B cell (primary cell): ENCODE measurements at regions not wholly inside any gene's neighbourhood (a gene's known extent, or its start where the extent isn't known, plus 50 kb on each side); places are given as distances from the start of the nearest gene placed in this dataset.

Experiments used
- ATAC-seq: fragments of 200-7000 bp; cut with Tn5 transposase; one replicate; pipeline ENCODE4 v1.10.0; 2021; ENCODE audit warnings: low read depth, mild to moderate bottlenecking, moderate number of reproducible peaks, moderate library complexity
- CTCF ChIA-PET: fragments of 350-600 bp; sonication (Branson Sonifier 250); formaldehyde crosslinking; loops from one replicate; lab custom pipeline; 2021; ENCODE audit warnings: antibody characterized with exemption, inconsistent platforms; lab: Charles Lee
- POLR2A ChIA-PET: fragments of 350-600 bp; sonication (Branson Sonifier 250); formaldehyde crosslinking; loops from one replicate; lab custom pipeline; 2021; ENCODE audit warnings: antibody characterized with exemption; lab: Charles Lee
- DNase-seq: peaks from one replicate; pipeline ENCODE4 v3.0.0; 2013
- H2AFZ ChIP-seq: 2 replicates; pipeline ENCODE4 v1.6.1; 2012; ENCODE audit warnings: mild to moderate bottlenecking, low read depth, low read length; ENCODE audit not compliant: insufficient read depth, poor library complexity, severe bottlenecking
- H3K27ac ChIP-seq, 2 donors: 1 replicate in 1 of 2; 2 replicates in 1 of 2; pipeline ENCODE4 v1.5.1; 2012 to 2013; ENCODE audit warnings: low read length in 2 of 2, mild to moderate bottlenecking in 2 of 2, moderate library complexity in 1 of 2
- H3K27me3 ChIP-seq, 4 experiments: fragments of 200-600 bp in 1 of 4; sonication (generic) in 1 of 4; replicated peaks in 1 of 4; 1 replicate in 2 of 4; 2 replicates in 2 of 4; pipeline versions ENCODE4 v1.6.1 to v1.7.0; 2013 to 2016; ENCODE audit warnings: low read length in 3 of 4, mild to moderate bottlenecking in 2 of 4, mixed read lengths in 1 of 4, moderate library complexity in 1 of 4; ENCODE audit not compliant: insufficient read depth in 4 of 4, control insufficient read depth in 3 of 4; ENCODE audit errors: control extremely low read depth in 1 of 4
- H3K36me3 ChIP-seq, 2 experiments: replicated peaks in 1 of 2; 1 replicate in 1 of 2; 2 replicates in 1 of 2; pipeline versions ENCODE4 v1.6.1 to v1.7.1; 2013; ENCODE audit warnings: low read length in 1 of 2; ENCODE audit not compliant: insufficient read depth in 2 of 2, control insufficient read depth in 1 of 2; ENCODE audit errors: control extremely low read depth in 1 of 2, extremely low read depth in 1 of 2
- H3K4me1 ChIP-seq, 2 donors: fragments of 200-600 bp in 1 of 2; sonication (generic) in 1 of 2; 1 replicate in 1 of 2; 2 replicates in 1 of 2; pipeline versions ENCODE4 v1.5.1 to v1.6.1; 2013 to 2017; ENCODE audit warnings: low read length in 2 of 2; ENCODE audit not compliant: control insufficient read depth in 2 of 2, insufficient read depth in 2 of 2
- H3K4me2 ChIP-seq: replicated peaks from 2 replicates; pipeline ENCODE3; 2012; ENCODE audit warnings: mild to moderate bottlenecking, low read depth, low read length; ENCODE audit not compliant: poor library complexity, severe bottlenecking
- H3K4me3 ChIP-seq, 5 experiments: fragments of 200-600 bp in 1 of 5; sonication (generic) in 1 of 5; 1 replicate in 3 of 5; 2 replicates in 2 of 5; pipeline versions ENCODE4 v1.5.1 to v1.7.0; 2011 to 2016; ENCODE audit warnings: low read length in 4 of 5, mild to moderate bottlenecking in 4 of 5, low read depth in 2 of 5, control low read depth in 1 of 5, moderate library complexity in 1 of 5; ENCODE audit not compliant: insufficient read depth in 1 of 5; ENCODE audit errors: control extremely low read depth in 1 of 5, extremely low read depth in 1 of 5
- H3K79me2 ChIP-seq: fragments of 200-600 bp; sonication (generic); one replicate; pipeline ENCODE4 v1.6.0; 2016; ENCODE audit warnings: low read length; ENCODE audit not compliant: control insufficient read depth, insufficient read depth
- H3K9ac ChIP-seq: fragments of 200-600 bp; sonication (generic); 2 replicates; pipeline ENCODE4 v1.6.1; 2017; ENCODE audit warnings: mild to moderate bottlenecking, low read length, moderate library complexity
- H3K9me3 ChIP-seq, 3 donors: one replicate each; pipeline versions ENCODE4 v1.6.1 to v1.7.1; 2013; ENCODE audit warnings: low read length in 2 of 3; ENCODE audit not compliant: control insufficient read depth in 2 of 3, insufficient read depth in 1 of 3; ENCODE audit errors: control extremely low read depth in 1 of 3
- H4K20me1 ChIP-seq: 2 replicates; pipeline ENCODE4 v1.6.0; 2012; ENCODE audit warnings: mild to moderate bottlenecking, low read length; ENCODE audit not compliant: insufficient read depth, control insufficient read depth, poor library complexity, severe bottlenecking
- H3K27ac Mint-ChIP-seq: one replicate; pipeline ENCODE4 v1.8.0; 2021; ENCODE audit warnings: mixed read lengths
- H3K27me3 Mint-ChIP-seq: one replicate; pipeline ENCODE4 v1.8.0; 2021; ENCODE audit warnings: mixed read lengths
- H3K4me1 Mint-ChIP-seq: one replicate; pipeline ENCODE4 v1.8.0; 2021; ENCODE audit warnings: mixed read lengths
- H3K4me3 Mint-ChIP-seq: one replicate; pipeline ENCODE4 v1.8.0; 2021; ENCODE audit warnings: mixed read lengths
- H3K9me3 Mint-ChIP-seq: one replicate; pipeline ENCODE4 v1.8.0; 2022; ENCODE audit warnings: mixed read lengths; ENCODE audit not compliant: insufficient read depth
- EZH2 ChIP-seq: IDR thresholded peaks from 2 replicates; pipeline ENCODE4 v1.6.1; 2012; ENCODE audit warnings: borderline replicate concordance, low read depth, mild to moderate bottlenecking, moderate library complexity, low read length; ENCODE audit not compliant: insufficient read depth, poor library complexity, severe bottlenecking
- whole genome bisulfite sequencing: methylation state at CpG from one replicate; pipeline ENCODE4 v1.1.5; 2013; ENCODE audit warnings: missing lambda C conversion rate; ENCODE audit not compliant: insufficient coverage; 5-methylcytosine and 5-hydroxymethylcytosine counted together
- intact Hi-C: fragments of 100-400 bp; cut with micrococcal nuclease; formaldehyde crosslinking; loops from one replicate; pipeline ENCODE4 v1.10.0; 2022
- TF ChIP-seq, protein P1 (sequence below): fragments of 200-600 bp; IDR thresholded peaks from one replicate; pipeline ENCODE4 v1.8.0; 2022; ENCODE audit warnings: antibody characterized with exemption, mild to moderate bottlenecking

DNA sequence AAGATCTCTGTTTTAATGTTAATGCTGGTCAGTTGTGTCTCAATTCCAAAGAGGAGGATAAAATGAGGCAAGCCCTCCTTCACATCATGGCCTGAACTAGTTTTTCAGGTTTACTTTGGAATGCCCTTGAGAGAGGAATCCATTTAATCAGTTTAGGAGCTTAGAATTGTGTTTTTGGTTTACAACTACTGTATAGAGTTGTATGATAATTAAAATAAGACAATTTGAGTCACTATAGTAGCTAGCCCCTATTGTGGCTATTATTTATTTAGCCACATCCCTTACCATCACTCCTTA lies 107.8 kb upstream of the PRLR start:
- TF ChIP-seq, protein P1, sequence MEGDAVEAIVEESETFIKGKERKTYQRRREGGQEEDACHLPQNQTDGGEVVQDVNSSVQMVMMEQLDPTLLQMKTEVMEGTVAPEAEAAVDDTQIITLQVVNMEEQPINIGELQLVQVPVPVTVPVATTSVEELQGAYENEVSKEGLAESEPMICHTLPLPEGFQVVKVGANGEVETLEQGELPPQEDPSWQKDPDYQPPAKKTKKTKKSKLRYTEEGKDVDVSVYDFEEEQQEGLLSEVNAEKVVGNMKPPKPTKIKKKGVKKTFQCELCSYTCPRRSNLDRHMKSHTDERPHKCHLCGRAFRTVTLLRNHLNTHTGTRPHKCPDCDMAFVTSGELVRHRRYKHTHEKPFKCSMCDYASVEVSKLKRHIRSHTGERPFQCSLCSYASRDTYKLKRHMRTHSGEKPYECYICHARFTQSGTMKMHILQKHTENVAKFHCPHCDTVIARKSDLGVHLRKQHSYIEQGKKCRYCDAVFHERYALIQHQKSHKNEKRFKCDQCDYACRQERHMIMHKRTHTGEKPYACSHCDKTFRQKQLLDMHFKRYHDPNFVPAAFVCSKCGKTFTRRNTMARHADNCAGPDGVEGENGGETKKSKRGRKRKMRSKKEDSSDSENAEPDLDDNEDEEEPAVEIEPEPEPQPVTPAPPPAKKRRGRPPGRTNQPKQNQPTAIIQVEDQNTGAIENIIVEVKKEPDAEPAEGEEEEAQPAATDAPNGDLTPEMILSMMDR = no peak
- no peak for TF ChIP-seq EZH2

DNA sequence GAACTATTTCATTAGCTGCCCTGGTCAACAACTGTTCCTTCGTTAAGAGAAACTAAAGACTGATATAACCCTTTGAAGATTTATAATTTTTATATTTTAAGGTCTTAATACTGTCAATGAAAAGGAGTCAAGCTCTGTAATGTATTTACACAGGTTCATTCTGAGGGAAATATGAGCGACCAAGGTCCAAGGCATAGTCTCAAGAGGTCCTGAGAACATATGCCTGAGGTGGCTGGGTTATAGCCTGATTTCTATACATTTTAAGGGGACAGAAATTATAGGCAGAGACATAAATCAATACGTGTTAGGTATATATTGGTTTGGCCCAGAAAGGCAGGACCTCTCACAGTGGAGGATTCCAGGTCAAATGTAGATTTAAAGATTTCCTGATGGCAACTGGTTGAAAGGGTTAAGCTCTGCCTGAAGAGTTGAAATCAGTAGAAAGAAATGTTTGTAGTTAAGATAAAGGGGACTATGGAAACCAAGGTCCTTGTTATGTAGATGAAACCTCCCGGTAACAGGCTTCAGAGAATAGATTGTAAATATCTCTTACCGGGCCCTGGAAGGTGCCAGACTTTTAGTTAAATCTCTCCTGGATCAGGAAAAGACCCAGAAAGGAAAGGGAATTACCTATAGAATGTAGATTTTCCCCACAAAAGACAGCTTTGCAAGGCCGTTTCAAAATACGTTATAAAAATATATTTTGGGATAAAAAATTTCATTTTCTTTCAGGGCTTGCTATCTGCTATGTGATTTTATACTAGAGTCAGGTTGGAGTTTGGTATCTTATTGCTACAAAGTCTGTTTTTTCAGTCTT lies 107.3 kb upstream of the PRLR start:
- no peaks in the 10 kb centered on the region for H3K79me2 ChIP-seq
- CTCF ChIA-PET = no interaction called here
- Mint-ChIP-seq H3K9me3 (no peaks in the 10 kb centered on the region), H3K4me3 (no peak overlapping the region), H3K27ac (no peak overlapping the region), H3K4me1 (no peaks in the 10 kb centered on the region), H3K27me3 (no peaks in the 10 kb centered on the region)
- intact Hi-C loops = no loop called here
- no peak overlapping the region for H3K4me2 ChIP-seq
- H3K9ac ChIP-seq = no peak overlapping the region
- no peak overlapping the region for H2AFZ ChIP-seq
- DNase-seq (no peak), ATAC-seq (no peak)
- H4K20me1 ChIP-seq = no peaks in the 10 kb centered on the region
- H3K27me3 ChIP-seq = no peaks in the 10 kb centered on the region
- H3K4me3 ChIP-seq = no peak overlapping the region
- no peaks in the 10 kb centered on the region for H3K36me3 ChIP-seq
- peaks cover 0 to 3% (median 0%) of the 10 kb centered on the region in 3 donors for H3K9me3 ChIP-seq
- no peaks in the 10 kb centered on the region for H3K4me1 ChIP-seq
- 97% methylated on average over 4 of the region's 7 CpGs for WGBS
- TF ChIP-seq, protein P1 = no peak
- TF ChIP-seq EZH2 = no peak
- POLR2A ChIA-PET = no interaction called here
- H3K27ac ChIP-seq = no peak overlapping the region

More for the DNA sequence above, 107.8 kb upstream of the PRLR start:
- POLR2A ChIA-PET = no interaction called here
- CTCF ChIA-PET = no interaction called here
- H3K4me1 ChIP-seq = no peaks in the 10 kb centered on the region
- no peaks in the 10 kb centered on the region for H3K79me2 ChIP-seq
- Mint-ChIP-seq H3K9me3 (no peaks in the 10 kb centered on the region), H3K4me1 (no peaks in the 10 kb centered on the region), H3K27me3 (no peaks in the 10 kb centered on the region), H3K4me3 (no peak overlapping the region), H3K27ac (no peak overlapping the region)
- no peak overlapping the region for H3K4me3 ChIP-seq
- H2AFZ ChIP-seq = no peak overlapping the region
- ATAC-seq = no peak
- no peak for DNase-seq
- no peak overlapping the region for H3K9ac ChIP-seq
- no peak overlapping the region for H3K4me2 ChIP-seq
- no peak overlapping the region for H3K27ac ChIP-seq
- H3K9me3 ChIP-seq = peaks cover 0 to 3% (median 0%) of the 10 kb centered on the region in 3 donors
- no peaks in the 10 kb centered on the region for H4K20me1 ChIP-seq
- no peaks in the 10 kb centered on the region for H3K27me3 ChIP-seq
- intact Hi-C loops = no loop called here
- H3K36me3 ChIP-seq = no peaks in the 10 kb centered on the region
